HepG2 (cell line): ENCODE measurements at regions not wholly inside any gene's neighbourhood (a gene's known extent, or its start where the extent isn't known, plus 50 kb on each side); places are given as distances from the start of the nearest gene placed in this dataset.

Experiments
- ATAC-seq: fragments of 200-7000 bp; cut with Tn5 transposase; 3 replicates; pipeline ENCODE4 v1.9.1; 2020; ENCODE audit warnings: mild to moderate bottlenecking, moderate library complexity
- BruUV-seq: library from RNA; stranded (reverse); fragments of 400-500 nt; replicated peaks from 2 replicates; lab custom pipeline; 2021; lab: Mats Ljungman, UMichigan
- CTCF ChIA-PET: fragments of 300-600 bp; formaldehyde crosslinking; extraction: SDS; loops from one replicate; lab custom pipeline; 2021; ENCODE audit warnings: low total read pairs, inconsistent platforms, low intra/inter-chr PET ratio; lab: Yijun Ruan, JAX
- POLR2A ChIA-PET: fragments of 350-600 bp; sonication (Branson Sonifier 250); formaldehyde crosslinking; loops from one replicate; lab custom pipeline; 2020; ENCODE audit warnings: antibody characterized with exemption, inconsistent platforms; lab: Yijun Ruan, JAX
- DNase-seq: peaks from one replicate; pipeline ENCODE4 v3.0.0-alpha.2; 2015; ENCODE audit warnings: low spot score
- FAIRE-seq: peaks from 3 replicates; lab custom pipeline; 2011; peaks lifted over from hg19 to GRCh38; lab: Jason Lieb, UNC
- H2AFZ ChIP-seq: one replicate; pipeline ENCODE4 v1.6.1; 2011; ENCODE audit warnings: low read length, inconsistent platforms
- H3K27ac ChIP-seq: fragments of 300-600 bp; 3 replicates; pipeline ENCODE4 v1.8.0; 2011; ENCODE audit warnings: mixed run types, mild to moderate bottlenecking, mixed read lengths, low read length, inconsistent platforms; ENCODE audit not compliant: insufficient read depth; ENCODE audit errors: extremely low read length
- H3K27me3 ChIP-seq, 2 experiments: fragments of 200-600 bp in 1 of 2; 2 replicates in 1 of 2; 3 replicates in 1 of 2; pipeline versions ENCODE4 v1.6.0 to v1.8.0; 2011; ENCODE audit warnings: low read length in 2 of 2, mild to moderate bottlenecking in 2 of 2, moderate library complexity in 2 of 2, inconsistent platforms in 1 of 2; ENCODE audit not compliant: insufficient read depth in 2 of 2, control insufficient read depth in 1 of 2
- H3K36me3 ChIP-seq, 2 experiments: fragments of 200-600 bp in 1 of 2; replicated peaks in 1 of 2; 2 replicates in 1 of 2; 3 replicates in 1 of 2; pipeline versions ENCODE4 v1.5.1 to v1.8.0; 2011; ENCODE audit warnings: low read length in 2 of 2, inconsistent platforms in 1 of 2; ENCODE audit not compliant: insufficient read depth in 2 of 2, control insufficient read depth in 1 of 2
- H3K4me1 ChIP-seq: 2 replicates; pipeline ENCODE4 v1.5.1; 2012; ENCODE audit warnings: low read length, inconsistent platforms; ENCODE audit not compliant: insufficient read depth
- H3K4me2 ChIP-seq: 2 replicates; pipeline ENCODE4 v1.6.0; 2011; ENCODE audit warnings: low read depth, low read length, inconsistent platforms
- H3K4me3 ChIP-seq, 3 experiments: fragments of 200-600 bp in 1 of 3; sonication (generic), shearing (Covaris generic) in 1 of 3; replicated peaks in 1 of 3; 2 replicates each; pipeline ENCODE4 v1.5.1; 2011 to 2016; ENCODE audit warnings: low read length in 3 of 3, inconsistent platforms in 2 of 3, low read depth in 2 of 3, mild to moderate bottlenecking in 2 of 3, control low read depth in 1 of 3, mixed read lengths in 1 of 3; ENCODE audit not compliant: insufficient read depth in 1 of 3
- H3K79me2 ChIP-seq: one replicate; pipeline ENCODE4 v1.6.1; 2011; ENCODE audit warnings: low read length, inconsistent platforms; ENCODE audit not compliant: insufficient read depth
- H3K9ac ChIP-seq: 2 replicates; pipeline ENCODE4 v1.6.0; 2011; ENCODE audit warnings: mild to moderate bottlenecking, low read depth, low read length, inconsistent platforms; ENCODE audit not compliant: insufficient read depth
- H3K9me3 ChIP-seq: 2 replicates; pipeline ENCODE4 v1.5.1; 2012; ENCODE audit warnings: mild to moderate bottlenecking, low read length
- H4K20me1 ChIP-seq: 2 replicates; pipeline ENCODE4 v1.6.0; 2011; ENCODE audit warnings: inconsistent platforms, mild to moderate bottlenecking, low read length, moderate library complexity; ENCODE audit not compliant: insufficient read depth
- ATF7 ChIP-seq, 2 experiments: fragments of 450-650 bp in 1 of 2; sonication (generic) in 1 of 2; formaldehyde crosslinking in 1 of 2; IDR thresholded peaks; 2 replicates each; pipeline versions ENCODE4 v1.4.0 to v1.6.1; 2016 to 2020; ENCODE audit warnings: antibody characterized with exemption in 1 of 2, mild to moderate bottlenecking in 1 of 2, missing genetic modification reagents in 1 of 2
- CBX1 ChIP-seq: IDR thresholded peaks from one replicate; pipeline ENCODE4 v1.6.1; 2016; ENCODE audit warnings: antibody characterized with exemption, low read depth
- GZF1 ChIP-seq: sonication (generic); formaldehyde crosslinking; IDR thresholded peaks from 2 replicates; pipeline ENCODE4 v1.5.1; 2020; ENCODE audit warnings: mild to moderate bottlenecking, missing genetic modification reagents
- IRF9 ChIP-seq: sonication (generic); formaldehyde crosslinking; IDR thresholded peaks from 2 replicates; pipeline ENCODE4 v1.8.0; 2022; ENCODE audit warnings: missing genetic modification reagents, mild to moderate bottlenecking, borderline replicate concordance
- JDP2 ChIP-seq: sonication (generic); formaldehyde crosslinking; IDR thresholded peaks from 2 replicates; pipeline ENCODE4 v1.8.1; 2022; ENCODE audit warnings: missing genetic modification reagents, borderline replicate concordance
- MNT ChIP-seq: fragments of 450-650 bp; IDR thresholded peaks from 2 replicates; pipeline ENCODE4 v1.6.1; 2016
- NR3C1 ChIP-seq: sonication (generic); formaldehyde crosslinking; IDR thresholded peaks from 2 replicates; pipeline ENCODE4 v1.4.0; 2020; ENCODE audit warnings: missing genetic modification reagents
- PAXIP1 ChIP-seq: sonication (generic); formaldehyde crosslinking; conservative IDR thresholded peaks from 2 replicates; pipeline ENCODE4 v1.4.0; 2020; ENCODE audit warnings: mild to moderate bottlenecking, missing genetic modification reagents, moderate library complexity
- SSRP1 ChIP-seq: IDR thresholded peaks from 2 replicates; pipeline ENCODE4 v1.6.1; 2016; ENCODE audit warnings: control low read depth
- ZNF232 ChIP-seq: sonication (generic); formaldehyde crosslinking; IDR thresholded peaks from 2 replicates; pipeline ENCODE4 v1.4.0; 2020; ENCODE audit warnings: missing genetic modification reagents, borderline replicate concordance
- ZSCAN9 ChIP-seq: IDR thresholded peaks from 2 replicates; pipeline ENCODE4 v1.6.1; 2016; ENCODE audit warnings: borderline replicate concordance
- WGBS: methylation state at CpG from one replicate; pipeline ENCODE4 v1.1.6; 2017; ENCODE audit warnings: low lambda C conversion rate; 5-methylcytosine and 5-hydroxymethylcytosine counted together
- in situ Hi-C: cut with HindIII; loops from 2 replicates; pipeline ENCODE4 v1.10.0; 2017; ENCODE audit warnings: low pct_unique_long_range_greater_than_20kb; ENCODE audit not compliant: extremely low pct_ligation_motif_present
- intact Hi-C: fragments of 100-400 bp; cut with micrococcal nuclease; formaldehyde crosslinking; loops from one replicate; pipeline ENCODE4 v1.10.0; 2022; ENCODE audit not compliant: unreplicated experiment

- Histone ChIP-seq H2AFZ (no peak overlapping the region), H4K20me1 (no peaks in the 10 kb centered on the region), H3K36me3 (no peaks in the 10 kb centered on the region), H3K4me1 (no peaks in the 10 kb centered on the region), H3K27ac (no peak overlapping the region), H3K79me2 (no peaks in the 10 kb centered on the region), H3K4me2 (no peak overlapping the region), H3K27me3 (peaks cover 2 to 5% of the 10 kb centered on the region in 2 experiments; a peak in 1 of 5 replicates), H3K9ac (no peak overlapping the region), H3K4me3 (no peak overlapping the region), H3K9me3 (no peaks in the 10 kb centered on the region)
- intact Hi-C loops, result loop anchor here (10.0 kb wide), 1 partner anchor 1835 kb away; no protein-coding TSS in a partner anchor
- TF ChIP-seq MNT, result no peak
- in situ Hi-C loops, result no loop called here
- BruUV-seq, result no TSS peak
- no peak for DNase-seq
- ChIA-PET CTCF (no interaction called here), POLR2A (no interaction called here)
- no peak for ATAC-seq
- no peak for FAIRE-seq
- WGBS, result 2% methylated on average over 2 of the region's 2 CpGs
These were observed 123.1 kb upstream of the GJE1 start for GRCh38 chr6:142009647-142010046.

GRCh38 chr6:142008781-142009180 lies 123.9 kb upstream of the GJE1 start:
- Histone ChIP-seq H3K27ac (no peak overlapping the region), H3K36me3 (no peaks in the 10 kb centered on the region), H3K27me3 (0 out of 5 replicates have a peak, but pooled peaks cover 0 to 1% of the 10 kb centered on the region in 2 experiments), H3K9me3 (no peaks in the 10 kb centered on the region), H4K20me1 (no peaks in the 10 kb centered on the region), H3K4me3 (no peak overlapping the region), H3K9ac (no peak overlapping the region), H3K79me2 (no peaks in the 10 kb centered on the region), H3K4me2 (no peak overlapping the region), H3K4me1 (no peaks in the 10 kb centered on the region), H2AFZ (no peak overlapping the region)
- WGBS, result 2% methylated on average over 1 of the region's 1 CpG
- ChIA-PET CTCF (no interaction called here), POLR2A (no interaction called here)
- DNase-seq, result no peak
- no TSS peak for BruUV-seq
- ATAC-seq, result no peak
- intact Hi-C loops (no loop called here), in situ Hi-C loops (no loop called here)
- FAIRE-seq, result no peak
- TF ChIP-seq PAXIP1 (CRISPR knock-in tag), result no peak
- TF ChIP-seq ATF7 (IDR thresholded peaks at IDR 0.05), result no peak
- TF ChIP-seq ATF7 (CRISPR knock-in tag; IDR thresholded peaks at IDR 0.05), result no peak
- no peak for TF ChIP-seq IRF9 (CRISPR knock-in tag)
- TF ChIP-seq NR3C1, result no peak
- no peak for TF ChIP-seq GZF1 (CRISPR knock-in tag)
- no peak for TF ChIP-seq CBX1
- no peak for TF ChIP-seq SSRP1 (CRISPR knock-in tag)
- TF ChIP-seq ZSCAN9 (CRISPR knock-in tag), result no peak
- no peak for TF ChIP-seq ZNF232 (CRISPR knock-in tag)
- no peak for TF ChIP-seq JDP2 (CRISPR knock-in tag)
